GM21367 (cell line): ENCODE measurements at regions not wholly inside any gene's neighbourhood (a gene's known extent, or its start where the extent isn't known, plus 50 kb on each side); places are given as distances from the start of the nearest gene placed in this dataset.
A peak's percentile ranks its signal among the peaks of the same experiment; 100 is the strongest.

Experiments used
- ATAC-seq: cut with Tn5 transposase; IDR thresholded peaks from one replicate; pipeline ENCODE4 v1.9.1; 2021; ENCODE audit not compliant: unreplicated experiment

GRCh38 chr6:153645326-153645725, 393.7 kb upstream of the OPRM1 start:
- no peak for ATAC-seq

- ATAC-seq = no peak
These were observed 395.0 kb upstream of the OPRM1 start for GRCh38 chr6:153644000-153644399.

GRCh38 chr6:153634416-153634815, 404.6 kb upstream of the OPRM1 start:
- ATAC-seq = no peak

- ATAC-seq = no peak
These were observed 414.0 kb upstream of the OPRM1 start for GRCh38 chr6:153625089-153625488.

GRCh38 chr6:153624528-153624927, 414.5 kb upstream of the OPRM1 start:
- no peak for ATAC-seq

- ATAC-seq = no peak
These were observed 415.5 kb upstream of the OPRM1 start for GRCh38 chr6:153623496-153623895.

- no peak for ATAC-seq
These were observed 417.5 kb upstream of the OPRM1 start for GRCh38 chr6:153621491-153621890.

- no peak for ATAC-seq
These were observed 418.0 kb upstream of the OPRM1 start for GRCh38 chr6:153621070-153621469.

- ATAC-seq = no peak
These were observed 420.4 kb upstream of the OPRM1 start for GRCh38 chr6:153618371-153619322.

GRCh38 chr6:153616506-153616905, 422.5 kb upstream of the OPRM1 start:
- ATAC-seq = no peak

GRCh38 chr6:153613719-153614455, 425.2 kb upstream of the OPRM1 start:
- ATAC-seq = no peak

- no peak for ATAC-seq
These were observed 436.6 kb upstream of the OPRM1 start for GRCh38 chr6:153602401-153602800.

GRCh38 chr6:153599901-153600300, 439.1 kb upstream of the OPRM1 start:
- no peak for ATAC-seq

- no peak for ATAC-seq
These were observed 443.1 kb upstream of the OPRM1 start for GRCh38 chr6:153595903-153596302.

GRCh38 chr6:153594871-153595270, 444.2 kb upstream of the OPRM1 start:
- ATAC-seq = no peak

GRCh38 chr6:153591159-153591558, 447.9 kb upstream of the OPRM1 start:
- ATAC-seq = peak; percentile 64

- no peak for ATAC-seq
These were observed 448.6 kb upstream of the OPRM1 start for GRCh38 chr6:153590411-153590810.

- no peak for ATAC-seq
These were observed 450.7 kb upstream of the OPRM1 start for GRCh38 chr6:153588330-153588729.

- ATAC-seq = no peak
These were observed 452.6 kb upstream of the RGS17 start for GRCh38 chr6:153583685-153584084.

GRCh38 chr6:153580776-153581175, 449.7 kb upstream of the RGS17 start:
- ATAC-seq = no peak

- ATAC-seq = no peak
These were observed 444.4 kb upstream of the RGS17 start for GRCh38 chr6:153575528-153575927.

- ATAC-seq = no peak
These were observed 443.1 kb upstream of the RGS17 start for GRCh38 chr6:153574231-153574630.
